ENCODE measurements at regions not wholly inside any gene's neighbourhood (a gene's known extent, or its start where the extent isn't known, plus 50 kb on each side); places are given as distances from the start of the nearest gene placed in this dataset.
A peak's percentile ranks its signal among the peaks of the same experiment; 100 is the strongest.
"Not testable (repeated sequence)": the region's sequence is repeated elsewhere in the genome, so short reads cannot be mapped to it uniquely, and the experiment has no call there.

GRCh38 chr1:200316148-200316803 lies 93.6 kb downstream of the ZNF281 start:
- no peak for DNase-seq

- DNase-seq: no peak
These were observed 95.6 kb downstream of the ZNF281 start for GRCh38 chr1:200314085-200314750.

GRCh38 chr1:200311256-200311655 lies 98.6 kb downstream of the ZNF281 start:
- no peak for DNase-seq

GRCh38 chr1:200310824-200311223 lies 99.0 kb downstream of the ZNF281 start:
- DNase-seq: no peak

- DNase-seq: no peak
These were observed 102.1 kb downstream of the ZNF281 start for GRCh38 chr1:200307755-200308066.

GRCh38 chr1:200306944-200307754 lies 102.7 kb downstream of the ZNF281 start:
- DNase-seq: no peak

GRCh38 chr1:200305806-200306205 lies 104.0 kb downstream of the ZNF281 start:
- DNase-seq: no peak

- DNase-seq: no peak
These were observed 105.7 kb downstream of the ZNF281 start for GRCh38 chr1:200304171-200304570.

GRCh38 chr1:200302921-200303290 lies 106.9 kb downstream of the ZNF281 start:
- no peak for DNase-seq

GRCh38 chr1:200302192-200302920 lies 107.5 kb downstream of the ZNF281 start:
- DNase-seq: peak; percentile 52 to 57

- DNase-seq: no peak
These were observed 108.7 kb downstream of the ZNF281 start for GRCh38 chr1:200301152-200301551.

GRCh38 chr1:200299571-200299970 lies 110.3 kb downstream of the ZNF281 start:
- no peak for DNase-seq

- no peak for DNase-seq
These were observed 111.6 kb downstream of the ZNF281 start for GRCh38 chr1:200298242-200298641.

GRCh38 chr1:200296091-200296661 lies 113.7 kb downstream of the ZNF281 start:
- DNase-seq: no peak

- DNase-seq: no peak
These were observed 115.6 kb downstream of the ZNF281 start for GRCh38 chr1:200294241-200294640.

GRCh38 chr1:200292699-200293098 lies 117.1 kb downstream of the ZNF281 start:
- DNase-seq: no peak

- no peak for DNase-seq
These were observed 118.7 kb downstream of the ZNF281 start for GRCh38 chr1:200291106-200291505.

GRCh38 chr1:200290010-200290685 lies 119.7 kb downstream of the ZNF281 start:
- no peak for DNase-seq

GRCh38 chr1:200288226-200288625 lies 121.6 kb downstream of the ZNF281 start:
- no peak for DNase-seq

- DNase-seq: not testable (repeated sequence)
These were observed 125.6 kb downstream of the ZNF281 start for GRCh38 chr1:200284236-200284635.

GRCh38 chr1:200282497-200283122 lies 127.2 kb downstream of the ZNF281 start:
- no peak for DNase-seq

All from activated CD4-positive, alpha-beta T cell treated with anti-CD3 and anti-CD28 coated beads, Interleukin-2, amount 50 U/mL, for 4 hours (primary cell).